ENCODE measurements at regions not wholly inside any gene's neighbourhood (a gene's known extent, or its start where the extent isn't known, plus 50 kb on each side); places are given as distances from the start of the nearest gene placed in this dataset.

GRCh38 chr4:184968366-184968765, 49.9 kb upstream of the HELT start:
- no peak for DNase-seq (ENCODE audit: low spot score)

Measured in AG08395 (cell line).